HG03439 (cell line): ENCODE measurements at regions not wholly inside any gene's neighbourhood (a gene's known extent, or its start where the extent isn't known, plus 50 kb on each side); places are given as distances from the start of the nearest gene placed in this dataset.
"Not testable (repeated sequence)": the region's sequence is repeated elsewhere in the genome, so short reads cannot be mapped to it uniquely, and the experiment has no call there.

ENCODE experiments used
- ATAC-seq: cut with Tn5 transposase; IDR thresholded peaks from one replicate; pipeline ENCODE4 v1.9.1; 2021; ENCODE audit warnings: mild to moderate bottlenecking, moderate library complexity; ENCODE audit not compliant: unreplicated experiment

- ATAC-seq = no peak
Measured at GRCh38 chr3:25844891-25845290, 55.0 kb downstream of the OXSM start.

- ATAC-seq = no peak
Measured at GRCh38 chr3:25846282-25846681, 56.4 kb downstream of the OXSM start.

- no peak for ATAC-seq
Measured at GRCh38 chr3:25849091-25849490, 59.2 kb downstream of the OXSM start.

GRCh38 chr3:25849641-25850385, 59.9 kb downstream of the OXSM start:
- ATAC-seq = no peak

- ATAC-seq = not testable (repeated sequence)
Measured at GRCh38 chr3:25851693-25852259, 61.9 kb downstream of the OXSM start.

- no peak for ATAC-seq
Measured at GRCh38 chr3:25854214-25854613, 64.3 kb downstream of the OXSM start.

GRCh38 chr3:25854635-25855034, 64.7 kb downstream of the OXSM start:
- no peak for ATAC-seq

GRCh38 chr3:25855266-25855784, 65.4 kb downstream of the OXSM start:
- ATAC-seq = no peak

- ATAC-seq = peak; percentile 82
Measured at GRCh38 chr3:25856902-25857518, 67.1 kb downstream of the OXSM start.

GRCh38 chr3:25861566-25861965, 71.7 kb downstream of the OXSM start:
- no peak for ATAC-seq

- ATAC-seq = peak; percentile 59
Measured at GRCh38 chr3:25863011-25863415, 73.1 kb downstream of the OXSM start.

- ATAC-seq = peak; percentile 42
Measured at GRCh38 chr3:25863416-25863959, 73.6 kb downstream of the OXSM start.

- ATAC-seq = no peak
Measured at GRCh38 chr3:25870452-25870851, 80.6 kb downstream of the OXSM start.

- peak; percentile 90 for ATAC-seq
Measured at GRCh38 chr3:25872200-25872877, 82.4 kb downstream of the OXSM start.

- no peak for ATAC-seq
Measured at GRCh38 chr3:25883492-25883891, 93.6 kb downstream of the OXSM start.

GRCh38 chr3:25884981-25885380, 95.1 kb downstream of the OXSM start:
- ATAC-seq = no peak

GRCh38 chr3:25885544-25885943, 95.7 kb downstream of the OXSM start:
- no peak for ATAC-seq

- ATAC-seq = no peak
Measured at GRCh38 chr3:25887907-25888306, 98.0 kb downstream of the OXSM start.

GRCh38 chr3:25888892-25889524, 99.1 kb downstream of the OXSM start:
- no peak for ATAC-seq

GRCh38 chr3:25889525-25889917, 99.6 kb downstream of the OXSM start:
- ATAC-seq = no peak

- no peak for ATAC-seq
Measured at GRCh38 chr3:25894101-25894500, 104.2 kb downstream of the OXSM start.
